Liver (tissue), 8 donors: ENCODE measurements at regions not wholly inside any gene's neighbourhood (a gene's known extent, or its start where the extent isn't known, plus 50 kb on each side); places are given as distances from the start of the nearest gene placed in this dataset.

Source experiments
- DNase-seq: peaks from one replicate; pipeline ENCODE4 v3.0.0-alpha.2; 2017; ENCODE audit warnings: low spot score
- H3K27ac ChIP-seq, 2 donors: one replicate each; pipeline ENCODE4 v1.7.0; 2013; ENCODE audit warnings: inconsistent platforms in 2 of 2, low read length in 2 of 2, control low read depth in 1 of 2, low read depth in 1 of 2, mild to moderate bottlenecking in 1 of 2
- H3K27me3 ChIP-seq, 4 donors: one replicate each; pipeline versions ENCODE4 v1.6.1 to v1.7.0; 2013; ENCODE audit warnings: low read length in 3 of 4, inconsistent platforms in 1 of 4, mild to moderate bottlenecking in 1 of 4, moderate library complexity in 1 of 4; ENCODE audit not compliant: control insufficient read depth in 4 of 4, insufficient read depth in 4 of 4
- H3K36me3 ChIP-seq, 4 donors: one replicate each; pipeline versions ENCODE4 v1.6.1 to v1.7.0; 2013; ENCODE audit warnings: low read length in 3 of 4, mild to moderate bottlenecking in 3 of 4, low read depth in 1 of 4, moderate library complexity in 1 of 4; ENCODE audit not compliant: control insufficient read depth in 4 of 4, insufficient read depth in 3 of 4
- H3K4me1 ChIP-seq, 4 donors: one replicate each; pipeline versions ENCODE4 v1.6.1 to v1.7.0; 2013; ENCODE audit warnings: low read length in 3 of 4, mild to moderate bottlenecking in 3 of 4, moderate library complexity in 1 of 4; ENCODE audit not compliant: control insufficient read depth in 4 of 4, insufficient read depth in 4 of 4
- H3K4me3 ChIP-seq, 3 donors: one replicate each; pipeline versions ENCODE4 v1.6.1 to v1.7.0; 2013; ENCODE audit warnings: low read length in 3 of 3, control low read depth in 1 of 3, low read depth in 1 of 3, mild to moderate bottlenecking in 1 of 3
- H3K9ac ChIP-seq, 2 donors: one replicate each; pipeline ENCODE4 v1.7.0; 2013; ENCODE audit warnings: low read length in 2 of 2, mild to moderate bottlenecking in 2 of 2, moderate library complexity in 2 of 2, control low read depth in 1 of 2, low read depth in 1 of 2
- H3K9me3 ChIP-seq, 4 donors: one replicate each; pipeline versions ENCODE4 v1.6.1 to v1.7.0; 2013; ENCODE audit warnings: low read length in 3 of 4; ENCODE audit not compliant: control insufficient read depth in 4 of 4
- EGR1 ChIP-seq, 2 donors: IDR thresholded peaks; 2 replicates each; pipeline ENCODE4 v1.6.1; 2016 to 2018; ENCODE audit warnings: antibody characterized with exemption in 2 of 2, low read depth in 2 of 2
- FOXA1 ChIP-seq: IDR thresholded peaks from 2 replicates; pipeline ENCODE4 v1.6.1; 2016; ENCODE audit warnings: antibody characterized with exemption
- FOXA2 ChIP-seq: IDR thresholded peaks from 2 replicates; pipeline ENCODE4 v1.6.1; 2016; ENCODE audit warnings: antibody characterized with exemption
- GABPA ChIP-seq, 2 donors: IDR thresholded peaks in 1 of 2; conservative IDR thresholded peaks in 1 of 2; 2 replicates each; pipeline ENCODE4 v1.6.1; 2016; ENCODE audit warnings: antibody characterized with exemption in 2 of 2, mild to moderate bottlenecking in 1 of 2, moderate library complexity in 1 of 2
- HNF4A ChIP-seq, 2 donors: conservative IDR thresholded peaks; 2 replicates each; pipeline ENCODE4 v1.6.1; 2016; ENCODE audit warnings: antibody characterized with exemption in 2 of 2, mild to moderate bottlenecking in 2 of 2
- HNF4G ChIP-seq: IDR thresholded peaks from 2 replicates; pipeline ENCODE4 v1.6.1; 2016; ENCODE audit warnings: antibody characterized with exemption
- JUND ChIP-seq, 2 donors: IDR thresholded peaks; 2 replicates each; pipeline ENCODE4 v1.6.1; 2016; ENCODE audit warnings: antibody characterized with exemption in 2 of 2
- NR2F2 ChIP-seq: IDR thresholded peaks from 2 replicates; pipeline ENCODE4 v1.6.1; 2016; ENCODE audit warnings: antibody characterized with exemption
- RAD21 ChIP-seq, 2 donors: IDR thresholded peaks; 2 replicates each; pipeline ENCODE4 v1.6.1; 2016; ENCODE audit warnings: antibody characterized with exemption in 2 of 2, mild to moderate bottlenecking in 2 of 2
- RXRA ChIP-seq, 2 donors: IDR thresholded peaks; 2 replicates each; pipeline ENCODE4 v1.6.1; 2017 to 2018; ENCODE audit warnings: antibody characterized with exemption in 2 of 2, mild to moderate bottlenecking in 1 of 2
- SP1 ChIP-seq: IDR thresholded peaks from 2 replicates; pipeline ENCODE4 v1.6.1; 2018; ENCODE audit warnings: antibody characterized with exemption, mild to moderate bottlenecking
- TAF1 ChIP-seq: conservative IDR thresholded peaks from 2 replicates; pipeline ENCODE4 v1.6.1; 2016; ENCODE audit warnings: antibody characterized with exemption, mild to moderate bottlenecking
- YY1 ChIP-seq: IDR thresholded peaks from 2 replicates; pipeline ENCODE4 v1.6.1; 2016; ENCODE audit warnings: antibody characterized with exemption, mild to moderate bottlenecking
- WGBS: extraction: QIAGEN DNeasy Blood & Tissue Kit; methylation state at CpG from one replicate; pipeline ENCODE4 v1.1.7; 2013; 5-methylcytosine and 5-hydroxymethylcytosine counted together
- TF ChIP-seq, protein P1 (sequence below): IDR thresholded peaks from 2 replicates; pipeline ENCODE4 v1.6.1; 2016; ENCODE audit warnings: antibody characterized with exemption, mild to moderate bottlenecking
- TF ChIP-seq, protein P2 (sequence below): IDR thresholded peaks from 2 replicates; pipeline ENCODE4 v1.6.1; 2016; ENCODE audit warnings: antibody characterized with exemption
- TF ChIP-seq, protein P3 (sequence below): fragments of 150-350 bp; IDR thresholded peaks from 2 replicates; pipeline ENCODE4 v1.5.1; 2017; ENCODE audit warnings: improper control_type of control experiment, low read depth, low read length; ENCODE audit not compliant: missing input control
- TF ChIP-seq, protein P4 (sequence below): IDR thresholded peaks from 2 replicates; pipeline ENCODE4 v1.6.1; 2016; ENCODE audit warnings: antibody characterized with exemption
- donor health status: healthy.
- donor health status: healthy.
- donor health status: healthy.
- donor health status: healthy.
- donor health status: healthy.

DNA sequence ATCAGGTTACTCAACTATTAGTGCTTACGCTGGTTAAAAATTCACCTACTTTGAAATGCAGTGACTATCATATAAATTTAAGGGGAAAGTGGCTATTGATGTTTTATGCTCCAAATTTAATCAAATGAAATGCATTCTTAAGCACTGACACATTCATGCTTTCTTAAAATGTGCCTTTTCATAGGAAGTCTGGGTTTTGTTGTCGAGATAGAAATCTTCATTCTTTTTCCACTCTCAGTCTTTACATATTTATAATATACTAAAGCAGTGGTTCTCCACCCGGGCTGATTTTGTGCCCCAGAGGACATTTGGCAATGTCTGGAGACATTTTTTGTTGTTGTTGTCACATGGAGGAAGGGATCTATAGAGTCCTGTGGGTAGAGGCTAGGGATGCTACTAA, 167.9 kb downstream of the PAX3 start:
- TF ChIP-seq HNF4A (conservative IDR thresholded peaks at IDR 0.05) (no peak), SP1 (no peak), RXRA (IDR thresholded peaks at IDR 0.05) (no peak), YY1 (no peak), RAD21 (IDR thresholded peaks at IDR 0.05) (no peak), FOXA1 (no peak)
- TF ChIP-seq, protein P1, sequence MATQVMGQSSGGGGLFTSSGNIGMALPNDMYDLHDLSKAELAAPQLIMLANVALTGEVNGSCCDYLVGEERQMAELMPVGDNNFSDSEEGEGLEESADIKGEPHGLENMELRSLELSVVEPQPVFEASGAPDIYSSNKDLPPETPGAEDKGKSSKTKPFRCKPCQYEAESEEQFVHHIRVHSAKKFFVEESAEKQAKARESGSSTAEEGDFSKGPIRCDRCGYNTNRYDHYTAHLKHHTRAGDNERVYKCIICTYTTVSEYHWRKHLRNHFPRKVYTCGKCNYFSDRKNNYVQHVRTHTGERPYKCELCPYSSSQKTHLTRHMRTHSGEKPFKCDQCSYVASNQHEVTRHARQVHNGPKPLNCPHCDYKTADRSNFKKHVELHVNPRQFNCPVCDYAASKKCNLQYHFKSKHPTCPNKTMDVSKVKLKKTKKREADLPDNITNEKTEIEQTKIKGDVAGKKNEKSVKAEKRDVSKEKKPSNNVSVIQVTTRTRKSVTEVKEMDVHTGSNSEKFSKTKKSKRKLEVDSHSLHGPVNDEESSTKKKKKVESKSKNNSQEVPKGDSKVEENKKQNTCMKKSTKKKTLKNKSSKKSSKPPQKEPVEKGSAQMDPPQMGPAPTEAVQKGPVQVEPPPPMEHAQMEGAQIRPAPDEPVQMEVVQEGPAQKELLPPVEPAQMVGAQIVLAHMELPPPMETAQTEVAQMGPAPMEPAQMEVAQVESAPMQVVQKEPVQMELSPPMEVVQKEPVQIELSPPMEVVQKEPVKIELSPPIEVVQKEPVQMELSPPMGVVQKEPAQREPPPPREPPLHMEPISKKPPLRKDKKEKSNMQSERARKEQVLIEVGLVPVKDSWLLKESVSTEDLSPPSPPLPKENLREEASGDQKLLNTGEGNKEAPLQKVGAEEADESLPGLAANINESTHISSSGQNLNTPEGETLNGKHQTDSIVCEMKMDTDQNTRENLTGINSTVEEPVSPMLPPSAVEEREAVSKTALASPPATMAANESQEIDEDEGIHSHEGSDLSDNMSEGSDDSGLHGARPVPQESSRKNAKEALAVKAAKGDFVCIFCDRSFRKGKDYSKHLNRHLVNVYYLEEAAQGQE = no peak
- TF ChIP-seq, protein P2, sequence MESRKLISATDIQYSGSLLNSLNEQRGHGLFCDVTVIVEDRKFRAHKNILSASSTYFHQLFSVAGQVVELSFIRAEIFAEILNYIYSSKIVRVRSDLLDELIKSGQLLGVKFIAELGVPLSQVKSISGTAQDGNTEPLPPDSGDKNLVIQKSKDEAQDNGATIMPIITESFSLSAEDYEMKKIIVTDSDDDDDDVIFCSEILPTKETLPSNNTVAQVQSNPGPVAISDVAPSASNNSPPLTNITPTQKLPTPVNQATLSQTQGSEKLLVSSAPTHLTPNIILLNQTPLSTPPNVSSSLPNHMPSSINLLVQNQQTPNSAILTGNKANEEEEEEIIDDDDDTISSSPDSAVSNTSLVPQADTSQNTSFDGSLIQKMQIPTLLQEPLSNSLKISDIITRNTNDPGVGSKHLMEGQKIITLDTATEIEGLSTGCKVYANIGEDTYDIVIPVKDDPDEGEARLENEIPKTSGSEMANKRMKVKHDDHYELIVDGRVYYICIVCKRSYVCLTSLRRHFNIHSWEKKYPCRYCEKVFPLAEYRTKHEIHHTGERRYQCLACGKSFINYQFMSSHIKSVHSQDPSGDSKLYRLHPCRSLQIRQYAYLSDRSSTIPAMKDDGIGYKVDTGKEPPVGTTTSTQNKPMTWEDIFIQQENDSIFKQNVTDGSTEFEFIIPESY = no peak
- 60% methylated on average over 3 of the region's 3 CpGs for WGBS

DNA sequence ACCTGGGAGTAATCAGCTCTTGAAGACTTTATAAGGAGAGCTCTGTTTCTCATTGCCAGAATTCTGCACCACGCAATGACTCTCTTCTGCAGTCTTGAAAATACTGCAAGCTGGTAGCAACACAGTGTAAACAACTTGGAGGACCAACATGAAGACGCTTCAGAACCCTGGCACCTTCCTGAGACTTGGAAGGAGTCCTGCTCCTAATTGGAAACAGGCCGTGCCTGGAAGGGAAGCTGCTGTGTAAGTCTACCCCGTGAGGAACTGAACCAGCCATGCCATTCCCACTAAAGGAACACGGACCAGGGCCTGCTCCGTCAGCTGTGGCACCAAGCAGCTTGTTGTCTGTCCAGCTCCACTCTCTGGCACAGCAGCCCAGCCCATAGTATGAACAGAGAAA, 171.1 kb downstream of the PAX3 start:
- WGBS = 75% methylated on average over 6 of the region's 6 CpGs
- Histone ChIP-seq H3K36me3 (no peaks in the 10 kb centered on the region), H3K4me3 (no peak overlapping the region), H3K9me3 (no peaks in the 10 kb centered on the region), H3K27me3 (no peaks in the 10 kb centered on the region), H3K4me1 (no peaks in the 10 kb centered on the region), H3K27ac (no peak overlapping the region), H3K9ac (no peak overlapping the region)
- no peak for DNase-seq
- no peak for TF ChIP-seq TAF1
- TF ChIP-seq, protein P3, sequence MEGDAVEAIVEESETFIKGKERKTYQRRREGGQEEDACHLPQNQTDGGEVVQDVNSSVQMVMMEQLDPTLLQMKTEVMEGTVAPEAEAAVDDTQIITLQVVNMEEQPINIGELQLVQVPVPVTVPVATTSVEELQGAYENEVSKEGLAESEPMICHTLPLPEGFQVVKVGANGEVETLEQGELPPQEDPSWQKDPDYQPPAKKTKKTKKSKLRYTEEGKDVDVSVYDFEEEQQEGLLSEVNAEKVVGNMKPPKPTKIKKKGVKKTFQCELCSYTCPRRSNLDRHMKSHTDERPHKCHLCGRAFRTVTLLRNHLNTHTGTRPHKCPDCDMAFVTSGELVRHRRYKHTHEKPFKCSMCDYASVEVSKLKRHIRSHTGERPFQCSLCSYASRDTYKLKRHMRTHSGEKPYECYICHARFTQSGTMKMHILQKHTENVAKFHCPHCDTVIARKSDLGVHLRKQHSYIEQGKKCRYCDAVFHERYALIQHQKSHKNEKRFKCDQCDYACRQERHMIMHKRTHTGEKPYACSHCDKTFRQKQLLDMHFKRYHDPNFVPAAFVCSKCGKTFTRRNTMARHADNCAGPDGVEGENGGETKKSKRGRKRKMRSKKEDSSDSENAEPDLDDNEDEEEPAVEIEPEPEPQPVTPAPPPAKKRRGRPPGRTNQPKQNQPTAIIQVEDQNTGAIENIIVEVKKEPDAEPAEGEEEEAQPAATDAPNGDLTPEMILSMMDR = no peak
- no peak for TF ChIP-seq FOXA1
- TF ChIP-seq, protein P4, sequence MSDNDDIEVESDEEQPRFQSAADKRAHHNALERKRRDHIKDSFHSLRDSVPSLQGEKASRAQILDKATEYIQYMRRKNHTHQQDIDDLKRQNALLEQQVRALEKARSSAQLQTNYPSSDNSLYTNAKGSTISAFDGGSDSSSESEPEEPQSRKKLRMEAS = no peak
- no peak for TF ChIP-seq GABPA (IDR thresholded peaks at IDR 0.05 in 1 of 2, conservative IDR thresholded peaks at IDR 0.05 in 1 of 2)
- no peak for TF ChIP-seq HNF4G
- no peak for TF ChIP-seq SP1
- TF ChIP-seq, protein P2 = no peak
- TF ChIP-seq HNF4A (conservative IDR thresholded peaks at IDR 0.05) = no peak
- no peak for TF ChIP-seq JUND (IDR thresholded peaks at IDR 0.05)
- TF ChIP-seq EGR1 (IDR thresholded peaks at IDR 0.05; ENCODE audit: low read depth in 2 of 2) = no peak
- no peak for TF ChIP-seq RXRA (IDR thresholded peaks at IDR 0.05)
- TF ChIP-seq NR2F2 = no peak
- TF ChIP-seq, protein P1 = no peak
- no peak for TF ChIP-seq FOXA2
- no peak for TF ChIP-seq YY1

More for the DNA sequence above, 167.9 kb downstream of the PAX3 start:
- no peak for DNase-seq
- Histone ChIP-seq H3K4me3 (no peak overlapping the region), H3K27me3 (no peaks in the 10 kb centered on the region), H3K9ac (no peak overlapping the region), H3K4me1 (no peaks in the 10 kb centered on the region), H3K9me3 (no peaks in the 10 kb centered on the region), H3K27ac (no peak overlapping the region), H3K36me3 (no peaks in the 10 kb centered on the region)
